ENCODE measurements at regions not wholly inside any gene's neighbourhood (a gene's known extent, or its start where the extent isn't known, plus 50 kb on each side); places are given as distances from the start of the nearest gene placed in this dataset.

GRCh38 chr9:84397151-84397728, 56.7 kb upstream of the SLC28A3 start:
- TF ChIP-seq SRF (IDR thresholded peaks at IDR 0.05; ENCODE audit: low read depth) (no peak), RAD21 (IDR thresholded peaks at IDR 0.05; ENCODE audit: low read depth) (peak; percentile 89), FOSL1 (IDR thresholded peaks at IDR 0.05; ENCODE audit: low read depth) (no peak)
- TF ChIP-seq, protein P1, sequence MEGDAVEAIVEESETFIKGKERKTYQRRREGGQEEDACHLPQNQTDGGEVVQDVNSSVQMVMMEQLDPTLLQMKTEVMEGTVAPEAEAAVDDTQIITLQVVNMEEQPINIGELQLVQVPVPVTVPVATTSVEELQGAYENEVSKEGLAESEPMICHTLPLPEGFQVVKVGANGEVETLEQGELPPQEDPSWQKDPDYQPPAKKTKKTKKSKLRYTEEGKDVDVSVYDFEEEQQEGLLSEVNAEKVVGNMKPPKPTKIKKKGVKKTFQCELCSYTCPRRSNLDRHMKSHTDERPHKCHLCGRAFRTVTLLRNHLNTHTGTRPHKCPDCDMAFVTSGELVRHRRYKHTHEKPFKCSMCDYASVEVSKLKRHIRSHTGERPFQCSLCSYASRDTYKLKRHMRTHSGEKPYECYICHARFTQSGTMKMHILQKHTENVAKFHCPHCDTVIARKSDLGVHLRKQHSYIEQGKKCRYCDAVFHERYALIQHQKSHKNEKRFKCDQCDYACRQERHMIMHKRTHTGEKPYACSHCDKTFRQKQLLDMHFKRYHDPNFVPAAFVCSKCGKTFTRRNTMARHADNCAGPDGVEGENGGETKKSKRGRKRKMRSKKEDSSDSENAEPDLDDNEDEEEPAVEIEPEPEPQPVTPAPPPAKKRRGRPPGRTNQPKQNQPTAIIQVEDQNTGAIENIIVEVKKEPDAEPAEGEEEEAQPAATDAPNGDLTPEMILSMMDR (IDR thresholded peaks at IDR 0.05 in 2 of 3, conservative IDR thresholded peaks at IDR 0.05 in 1 of 3; ENCODE audit: borderline replicate concordance in 1 of 3, insufficient read depth in 1 of 3, low read depth in 2 of 3, low read length in 2 of 3), result peak; percentile 66 to 86 (median 85); a peak in 5 of 6 replicates
- Histone ChIP-seq H3K9me2 (ENCODE audit: insufficient read depth) (no peaks in the 10 kb centered on the region), H4K20me1 (ENCODE audit: insufficient read depth) (no peaks in the 10 kb centered on the region), H3K27me3 (ENCODE audit: insufficient read depth, low read length) (0 out of 2 replicates have a peak, but pooled peaks cover 4% of the 10 kb centered on the region), H2AFZ (ENCODE audit: low read depth, low read length, poor library complexity, severe bottlenecking) (peak overlapping the region; percentile 50), H3K4me1 (ENCODE audit: control insufficient read depth in 1 of 2, insufficient read depth in 2 of 2, low read length in 2 of 2) (no peaks in the 10 kb centered on the region), H3K36me3 (ENCODE audit: control insufficient read depth in 1 of 2, insufficient read depth in 2 of 2, low read length in 2 of 2) (no peaks in the 10 kb centered on the region), H3K9me3 (ENCODE audit: control insufficient read depth in 1 of 2, insufficient read depth in 1 of 2, low read depth in 1 of 2, low read length in 2 of 2) (no peaks in the 10 kb centered on the region), H3K9ac (ENCODE audit: low read length) (no peak overlapping the region), H3K79me2 (ENCODE audit: insufficient read depth, low read length) (no peaks in the 10 kb centered on the region), H3K4me3 (replicated peaks in 1 of 2; ENCODE audit: low read depth in 1 of 2, low read length in 2 of 2) (no peak overlapping the region), H3K27ac (ENCODE audit: low read depth, low read length) (no peak overlapping the region), H3K4me2 (ENCODE audit: low read length) (no peak overlapping the region)
- ChIA-PET CTCF (interaction anchor here (0.6 to 2.0 kb wide), 27 partner anchors 9 to 1504 kb away, joined by 3 to 26 read pairs (median 3); no protein-coding TSS in a partner anchor), POLR2A (no interaction called here), RAD21 (ENCODE audit: low non-redundant PET in 1 of 2, low total read pairs in 2 of 2, uncharacterized antibody in 2 of 2, unreplicated experiment in 2 of 2) (interaction anchor here (0.6 to 1.4 kb wide), 6 partner anchors 64 to 1301 kb away, joined by 3 to 7 read pairs (median 3); no protein-coding TSS in a partner anchor)
- DNase-seq (ENCODE audit: low read depth, low spot score), result peak; percentile 58
- intact Hi-C loops (cut with micrococcal nuclease), result loop anchor here (1.0 to 10.0 kb wide), 10 partner anchors 65 to 1388 kb away; partner anchors contain the start of gene NTRK2
- BruUV-seq (replicated peaks), result no TSS peak
- ATAC-seq, result peak; percentile 95

DNA sequence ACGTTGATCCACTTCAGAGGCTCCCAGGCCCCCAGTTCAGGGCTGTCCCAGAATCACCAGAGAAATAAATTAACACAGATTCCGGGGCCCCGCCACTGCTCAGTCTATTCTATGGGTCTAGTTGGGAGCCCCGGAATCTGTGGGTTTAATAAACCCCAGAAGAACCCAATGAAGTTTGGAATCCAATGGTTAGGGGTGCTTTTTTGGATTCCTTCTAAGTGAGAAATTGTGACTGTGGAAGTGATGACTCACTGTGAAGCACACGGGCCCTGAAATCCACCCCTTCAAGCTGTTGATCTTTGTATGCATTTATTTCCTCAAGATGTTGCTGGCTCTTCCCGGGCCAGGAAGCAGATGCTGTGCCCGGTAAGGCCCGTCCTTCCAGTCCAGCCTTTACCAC, 57.3 kb upstream of the SLC28A3 start:
- H3K9me2 ChIP-seq (ENCODE audit: insufficient read depth), result no peaks in the 10 kb centered on the region
- H3K4me1 ChIP-seq (ENCODE audit: control insufficient read depth in 1 of 2, insufficient read depth in 2 of 2, low read length in 2 of 2), result no peaks in the 10 kb centered on the region
- no peak overlapping the region for H3K9ac ChIP-seq (ENCODE audit: low read length)
- no peak overlapping the region for H3K4me2 ChIP-seq (ENCODE audit: low read length)
- POLR2A ChIA-PET, result no interaction called here
- no peak overlapping the region for H3K27ac ChIP-seq (ENCODE audit: low read depth, low read length)
- no peaks in the 10 kb centered on the region for H3K36me3 ChIP-seq (ENCODE audit: control insufficient read depth in 1 of 2, insufficient read depth in 2 of 2, low read length in 2 of 2)
- CTCF ChIA-PET, result interaction anchor here (0.6 to 2.0 kb wide), 14 partner anchors 9 to 1300 kb away, joined by 3 to 26 read pairs (median 8); no protein-coding TSS in a partner anchor
- H2AFZ ChIP-seq (ENCODE audit: low read depth, low read length, poor library complexity, severe bottlenecking), result no peak overlapping the region
- no peak overlapping the region for H3K4me3 ChIP-seq (replicated peaks in 1 of 2; ENCODE audit: low read depth in 1 of 2, low read length in 2 of 2)
- ATAC-seq (no peak), DNase-seq (ENCODE audit: low read depth, low spot score) (no peak)
- H3K79me2 ChIP-seq (ENCODE audit: insufficient read depth, low read length), result no peaks in the 10 kb centered on the region
- 0 out of 2 replicates have a peak, but pooled peaks cover 4% of the 10 kb centered on the region for H3K27me3 ChIP-seq (ENCODE audit: insufficient read depth, low read length)
- RAD21 ChIA-PET (ENCODE audit: low non-redundant PET in 1 of 2, low total read pairs in 2 of 2, uncharacterized antibody in 2 of 2, unreplicated experiment in 2 of 2), result interaction anchor here (0.7 to 1.2 kb wide), 2 partner anchors 64 to 1027 kb away, joined by 3 to 7 read pairs; no protein-coding TSS in a partner anchor
- H3K9me3 ChIP-seq (ENCODE audit: control insufficient read depth in 1 of 2, insufficient read depth in 1 of 2, low read depth in 1 of 2, low read length in 2 of 2), result no peaks in the 10 kb centered on the region
- BruUV-seq (replicated peaks), result no TSS peak
- H4K20me1 ChIP-seq (ENCODE audit: insufficient read depth), result no peaks in the 10 kb centered on the region
- intact Hi-C loops (cut with micrococcal nuclease), result loop anchor here (1.0 to 10.0 kb wide), 10 partner anchors 64 to 1387 kb away; partner anchors contain the start of gene NTRK2
- TF ChIP-seq ZFX (IDR thresholded peaks at IDR 0.05) (no peak), ZNF274 (IDR thresholded peaks at IDR 0.05; ENCODE audit: low read depth, low read length) (no peak), EZH2 (IDR thresholded peaks at IDR 0.05) (no peak), CBX3 (IDR thresholded peaks at IDR 0.05; ENCODE audit: low read depth) (no peak), ELF1 (IDR thresholded peaks at IDR 0.05; ENCODE audit: borderline replicate concordance, low read depth) (no peak), SRF (IDR thresholded peaks at IDR 0.05; ENCODE audit: low read depth) (no peak), FOSL1 (IDR thresholded peaks at IDR 0.05; ENCODE audit: low read depth) (no peak), POLR2A (IDR thresholded peaks at IDR 0.05; ENCODE audit: borderline replicate concordance, extremely low read depth, insufficient read depth, insufficient read length) (no peak), RAD21 (IDR thresholded peaks at IDR 0.05; ENCODE audit: low read depth) (no peak), JUND (IDR thresholded peaks at IDR 0.05) (no peak), YY1 (IDR thresholded peaks at IDR 0.05; ENCODE audit: extremely low read depth, insufficient replicate concordance, low read depth, low read length) (no peak), POLR2AphosphoS5 (IDR thresholded peaks at IDR 0.05; ENCODE audit: low read depth, low read length) (no peak), CEBPB (IDR thresholded peaks at IDR 0.05; ENCODE audit: low read depth) (no peak)
- TF ChIP-seq, protein P2, sequence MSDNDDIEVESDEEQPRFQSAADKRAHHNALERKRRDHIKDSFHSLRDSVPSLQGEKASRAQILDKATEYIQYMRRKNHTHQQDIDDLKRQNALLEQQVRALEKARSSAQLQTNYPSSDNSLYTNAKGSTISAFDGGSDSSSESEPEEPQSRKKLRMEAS (IDR thresholded peaks at IDR 0.05), result no peak

Data from HCT116 (cell line).